Skeletal muscle satellite cell (primary cell): ENCODE measurements at regions not wholly inside any gene's neighbourhood (a gene's known extent, or its start where the extent isn't known, plus 50 kb on each side); places are given as distances from the start of the nearest gene placed in this dataset.

Experiments
- H3K27me3 ChIP-seq: 2 replicates; pipeline ENCODE4 v1.7.0; 2013; ENCODE audit warnings: low read length; ENCODE audit not compliant: control insufficient read depth, insufficient read depth
- H3K36me3 ChIP-seq: 2 replicates; pipeline ENCODE4 v1.7.0; 2013; ENCODE audit warnings: mild to moderate bottlenecking, control low read depth, low read length; ENCODE audit not compliant: insufficient read depth
- H3K4me1 ChIP-seq: 2 replicates; pipeline ENCODE4 v1.7.0; 2013; ENCODE audit warnings: low read length; ENCODE audit not compliant: control insufficient read depth, insufficient read depth
- H3K4me2 ChIP-seq: 2 replicates; pipeline ENCODE4 v1.7.0; 2013; ENCODE audit warnings: mild to moderate bottlenecking, low read length
- H3K4me3 ChIP-seq: 2 replicates; pipeline ENCODE4 v1.7.0; 2013; ENCODE audit warnings: low read length
- H3K9ac ChIP-seq: 2 replicates; pipeline ENCODE4 v1.7.0; 2013; ENCODE audit warnings: mild to moderate bottlenecking, low read depth, low read length, moderate library complexity
- H3K9me3 ChIP-seq: replicated peaks from 2 replicates; pipeline ENCODE4 v1.7.0; 2013; ENCODE audit warnings: mild to moderate bottlenecking, control low read depth, low read length

DNA sequence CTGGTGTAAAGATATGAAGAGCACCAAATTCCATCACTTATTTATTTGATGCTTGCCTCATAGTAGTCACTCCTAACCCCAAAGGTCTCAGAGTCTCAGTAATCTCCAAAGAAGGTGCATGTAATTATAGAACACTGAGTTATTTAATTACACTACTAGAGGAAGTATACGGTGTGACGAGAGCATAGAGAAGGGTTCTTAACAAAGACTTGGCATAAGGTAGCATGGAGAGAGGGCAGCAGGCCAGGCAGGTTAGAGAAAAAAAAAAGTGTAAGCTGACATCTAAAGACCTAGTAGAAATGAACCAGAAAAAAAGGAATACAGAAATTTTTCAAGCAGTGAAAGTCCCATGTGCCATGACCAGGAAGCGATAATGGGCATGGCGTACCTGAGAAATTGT, 213.3 kb upstream of the TGFBR2 start:
- H3K4me1 ChIP-seq, result no peaks in the 10 kb centered on the region
- no peak overlapping the region for H3K4me2 ChIP-seq
- no peaks in the 10 kb centered on the region for H3K27me3 ChIP-seq

DNA sequence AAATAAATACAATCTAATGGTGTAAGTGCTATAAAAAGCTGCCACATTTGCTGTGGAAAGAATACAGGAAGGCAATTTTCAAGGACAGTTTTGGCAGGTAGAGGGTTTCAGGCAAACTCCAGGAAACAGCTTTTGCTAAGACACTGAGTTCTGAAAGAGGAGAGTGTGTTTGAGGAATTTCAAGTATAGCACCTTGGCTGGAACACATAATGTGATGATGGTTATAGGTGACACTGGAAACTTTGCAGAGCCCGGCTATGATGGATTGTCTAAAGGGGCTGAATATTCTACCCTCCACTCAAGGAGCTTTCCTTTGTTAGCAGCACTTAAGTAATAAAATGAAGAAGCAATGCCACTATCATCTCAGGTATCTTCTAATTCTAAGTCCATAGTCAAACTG, 209.4 kb upstream of the TGFBR2 start:
- no peaks in the 10 kb centered on the region for H3K27me3 ChIP-seq
- H3K9me3 ChIP-seq, result no peaks in the 10 kb centered on the region
- no peak overlapping the region for H3K4me3 ChIP-seq
- no peaks in the 10 kb centered on the region for H3K4me1 ChIP-seq
- H3K36me3 ChIP-seq, result no peaks in the 10 kb centered on the region
- H3K4me2 ChIP-seq, result no peak overlapping the region
- no peak overlapping the region for H3K9ac ChIP-seq

More for the DNA sequence above, 213.3 kb upstream of the TGFBR2 start:
- no peaks in the 10 kb centered on the region for H3K9me3 ChIP-seq
- H3K36me3 ChIP-seq, result no peaks in the 10 kb centered on the region
- H3K9ac ChIP-seq, result no peak overlapping the region
- H3K4me3 ChIP-seq, result no peak overlapping the region

DNA sequence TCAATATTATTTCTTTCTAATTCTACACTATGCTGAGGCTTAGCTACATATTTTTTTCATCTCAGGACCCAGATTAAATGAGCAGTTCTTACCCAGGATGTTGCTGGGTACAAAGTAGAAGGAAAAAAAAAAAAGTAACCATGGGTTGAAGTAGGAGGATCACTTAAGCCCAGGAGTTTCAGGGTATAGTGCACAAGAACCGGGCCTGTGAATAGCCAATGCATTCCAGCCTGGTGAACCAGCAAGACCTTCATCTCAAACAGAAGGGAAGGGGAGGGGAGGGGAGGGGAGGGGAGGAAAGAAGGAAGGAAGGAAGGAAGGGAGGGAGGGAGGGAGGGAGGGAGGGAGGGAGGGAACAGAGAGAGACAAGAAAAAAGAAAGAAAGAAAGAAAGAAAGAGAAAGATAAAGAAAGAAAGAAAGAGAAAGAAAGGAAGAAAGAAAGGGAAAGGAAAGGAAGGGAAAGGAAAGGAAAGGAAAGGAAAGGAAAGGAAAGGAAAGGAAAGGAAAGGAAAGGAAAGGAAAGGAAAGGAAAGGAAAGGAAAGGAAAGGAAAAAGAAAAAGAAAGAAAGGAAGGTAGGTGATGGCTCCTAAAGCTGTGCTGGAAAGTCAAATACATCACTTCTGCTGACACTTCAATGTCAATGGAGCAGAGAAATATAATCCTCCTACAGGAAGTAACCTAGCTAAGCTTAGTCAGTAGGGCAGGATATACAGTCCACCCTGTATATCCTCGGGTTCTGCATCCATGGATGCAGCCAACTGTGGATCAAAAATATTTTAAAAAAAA, 206.8 kb upstream of the TGFBR2 start:
- Histone ChIP-seq H3K4me1 (no peaks in the 10 kb centered on the region), H3K9me3 (no peaks in the 10 kb centered on the region), H3K4me2 (no peak overlapping the region), H3K36me3 (no peaks in the 10 kb centered on the region), H3K9ac (no peak overlapping the region), H3K27me3 (no peaks in the 10 kb centered on the region), H3K4me3 (no peak overlapping the region)

DNA sequence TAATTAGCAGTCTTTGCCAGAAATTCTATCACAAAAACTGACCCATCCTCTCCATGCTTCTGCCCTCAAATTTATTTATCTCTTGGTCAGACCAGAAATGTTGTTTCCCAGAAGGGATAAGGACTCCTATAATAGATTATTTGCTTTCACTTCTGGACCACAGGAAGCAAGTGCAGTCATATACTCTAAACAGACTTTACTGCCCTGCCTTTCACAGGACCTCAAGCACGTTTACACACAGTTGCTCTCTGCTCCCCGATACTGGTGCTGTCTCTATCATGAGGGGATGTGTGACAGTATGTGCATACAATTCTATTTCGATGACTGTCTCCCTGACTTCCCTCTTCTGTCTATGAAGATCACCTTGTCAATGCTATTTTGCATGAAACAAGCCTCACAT, 205.5 kb upstream of the TGFBR2 start:
- Histone ChIP-seq H3K4me3 (no peak overlapping the region), H3K4me1 (no peaks in the 10 kb centered on the region), H3K4me2 (no peak overlapping the region), H3K27me3 (no peaks in the 10 kb centered on the region), H3K9me3 (no peaks in the 10 kb centered on the region), H3K9ac (no peak overlapping the region), H3K36me3 (no peaks in the 10 kb centered on the region)

DNA sequence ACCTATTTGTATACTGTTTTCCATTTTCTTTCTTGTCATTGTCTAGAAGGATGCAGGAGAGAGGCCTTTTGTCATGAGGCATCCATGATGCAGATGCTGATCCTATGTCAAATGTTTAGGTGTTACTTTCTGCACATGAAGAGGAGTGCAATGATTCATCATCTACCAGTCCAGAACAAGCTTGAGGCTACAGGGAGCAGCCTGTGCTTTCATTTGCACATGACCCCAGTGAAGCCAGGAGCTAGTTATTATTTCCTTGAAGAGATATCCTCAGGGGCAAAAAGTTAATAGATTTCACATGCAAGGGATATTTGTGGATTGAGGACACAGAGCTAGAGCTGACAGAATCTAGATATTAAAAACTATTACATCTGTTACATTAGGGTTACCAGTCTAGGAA, 204.4 kb upstream of the TGFBR2 start:
- H3K27me3 ChIP-seq, result no peaks in the 10 kb centered on the region
- H3K36me3 ChIP-seq, result no peaks in the 10 kb centered on the region
- H3K9ac ChIP-seq, result no peak overlapping the region
- H3K4me1 ChIP-seq, result no peaks in the 10 kb centered on the region
- H3K4me2 ChIP-seq, result no peak overlapping the region
- H3K9me3 ChIP-seq, result no peaks in the 10 kb centered on the region
- no peak overlapping the region for H3K4me3 ChIP-seq

DNA sequence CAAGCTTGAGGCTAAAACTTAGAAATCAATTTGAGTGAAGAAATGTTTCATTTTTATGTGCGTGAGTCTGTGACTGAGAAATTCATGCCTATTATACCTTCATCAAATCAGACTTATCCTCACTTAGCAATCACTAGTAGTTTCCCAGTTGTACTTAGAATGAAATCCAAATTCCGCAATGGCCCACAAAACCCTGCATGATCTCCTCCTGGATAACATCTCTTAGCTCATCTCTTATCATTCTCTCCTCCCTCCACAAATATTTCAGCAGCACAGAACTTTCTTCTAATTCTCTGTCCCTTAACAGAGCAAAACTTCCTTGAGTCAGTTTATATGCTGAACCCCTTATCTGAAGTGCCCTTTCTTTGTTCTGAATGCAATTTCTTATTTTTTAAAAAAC, 198.8 kb upstream of the TGFBR2 start:
- H3K4me1 ChIP-seq, result peaks cover 12% of the 10 kb centered on the region
- H3K4me2 ChIP-seq, result no peak overlapping the region
- H3K36me3 ChIP-seq, result no peaks in the 10 kb centered on the region
- no peaks in the 10 kb centered on the region for H3K9me3 ChIP-seq
- H3K9ac ChIP-seq, result no peak overlapping the region
- H3K27me3 ChIP-seq, result no peaks in the 10 kb centered on the region
- H3K4me3 ChIP-seq, result no peak overlapping the region

DNA sequence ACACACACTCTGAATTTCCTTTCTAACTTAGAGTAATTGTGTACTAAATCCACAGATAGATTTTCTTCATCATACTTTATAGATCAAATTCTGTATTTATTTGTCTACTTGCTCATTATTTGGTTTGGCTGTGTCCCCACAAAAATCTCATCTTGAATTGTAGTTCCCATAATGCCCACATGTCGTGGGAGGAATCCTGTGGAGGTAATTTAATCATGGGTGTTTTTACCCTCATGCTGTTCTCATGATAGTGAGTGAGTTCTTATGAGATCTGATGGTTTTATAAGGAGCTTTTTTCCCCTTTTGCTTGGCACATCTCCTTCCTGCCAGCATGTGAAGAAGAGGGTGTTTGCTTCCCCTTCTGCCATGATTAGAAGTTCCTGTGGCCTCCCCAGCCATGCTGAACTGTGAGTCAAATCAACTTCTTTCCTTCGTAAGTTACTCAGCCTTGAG, 198.3 kb upstream of the TGFBR2 start:
- Histone ChIP-seq H3K9me3 (no peaks in the 10 kb centered on the region), H3K27me3 (no peaks in the 10 kb centered on the region), H3K36me3 (no peaks in the 10 kb centered on the region), H3K4me1 (peaks cover 12% of the 10 kb centered on the region), H3K4me3 (no peak overlapping the region), H3K4me2 (no peak overlapping the region), H3K9ac (no peak overlapping the region)

DNA sequence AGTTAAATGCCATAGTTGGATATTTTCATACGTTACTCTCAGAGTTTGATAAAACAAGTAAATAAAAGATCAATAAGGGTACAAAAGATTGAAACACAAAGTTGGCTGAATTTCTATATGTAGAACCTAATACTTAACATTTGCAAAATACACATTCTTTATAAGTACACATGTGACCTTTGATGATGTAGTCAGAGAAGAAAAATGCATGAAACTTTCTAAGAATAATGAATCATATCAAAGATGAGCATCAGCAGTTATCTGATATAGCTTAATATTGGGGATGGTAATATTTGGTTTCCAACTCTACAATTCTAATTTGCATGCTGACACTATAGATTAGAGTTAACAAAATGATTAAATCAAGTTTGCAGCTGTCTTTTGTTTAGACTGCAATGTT, 188.0 kb upstream of the TGFBR2 start:
- Histone ChIP-seq H3K9me3 (no peaks in the 10 kb centered on the region), H3K4me3 (no peak overlapping the region), H3K4me1 (peaks cover 31% of the 10 kb centered on the region), H3K9ac (no peak overlapping the region), H3K36me3 (no peaks in the 10 kb centered on the region), H3K4me2 (no peak overlapping the region), H3K27me3 (no peaks in the 10 kb centered on the region)

DNA sequence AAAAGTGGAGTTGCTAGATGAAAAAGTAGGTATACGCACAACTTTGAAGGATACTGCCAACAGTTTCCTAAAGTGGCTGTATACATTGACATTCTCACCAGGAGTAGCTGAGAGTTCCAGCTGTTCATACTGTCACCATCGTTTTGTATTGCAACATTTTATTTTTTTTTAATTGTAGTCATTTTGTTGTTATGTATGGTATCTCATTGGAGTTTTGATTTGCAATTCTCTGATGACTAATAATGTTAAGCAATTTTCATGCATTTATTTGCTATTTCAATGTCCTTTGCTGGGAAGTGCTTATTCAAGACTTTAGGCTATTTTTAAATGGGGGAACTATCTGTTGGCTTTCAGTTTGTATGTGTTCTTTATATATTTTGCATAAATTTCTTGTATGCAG, 185.1 kb upstream of the TGFBR2 start:
- H3K9me3 ChIP-seq, result no peaks in the 10 kb centered on the region
- no peak overlapping the region for H3K9ac ChIP-seq
- no peak overlapping the region for H3K4me3 ChIP-seq
- peaks cover 35% of the 10 kb centered on the region for H3K4me1 ChIP-seq
- no peaks in the 10 kb centered on the region for H3K36me3 ChIP-seq
- peak overlapping the region; percentile 42 for H3K4me2 ChIP-seq
- no peaks in the 10 kb centered on the region for H3K27me3 ChIP-seq

DNA sequence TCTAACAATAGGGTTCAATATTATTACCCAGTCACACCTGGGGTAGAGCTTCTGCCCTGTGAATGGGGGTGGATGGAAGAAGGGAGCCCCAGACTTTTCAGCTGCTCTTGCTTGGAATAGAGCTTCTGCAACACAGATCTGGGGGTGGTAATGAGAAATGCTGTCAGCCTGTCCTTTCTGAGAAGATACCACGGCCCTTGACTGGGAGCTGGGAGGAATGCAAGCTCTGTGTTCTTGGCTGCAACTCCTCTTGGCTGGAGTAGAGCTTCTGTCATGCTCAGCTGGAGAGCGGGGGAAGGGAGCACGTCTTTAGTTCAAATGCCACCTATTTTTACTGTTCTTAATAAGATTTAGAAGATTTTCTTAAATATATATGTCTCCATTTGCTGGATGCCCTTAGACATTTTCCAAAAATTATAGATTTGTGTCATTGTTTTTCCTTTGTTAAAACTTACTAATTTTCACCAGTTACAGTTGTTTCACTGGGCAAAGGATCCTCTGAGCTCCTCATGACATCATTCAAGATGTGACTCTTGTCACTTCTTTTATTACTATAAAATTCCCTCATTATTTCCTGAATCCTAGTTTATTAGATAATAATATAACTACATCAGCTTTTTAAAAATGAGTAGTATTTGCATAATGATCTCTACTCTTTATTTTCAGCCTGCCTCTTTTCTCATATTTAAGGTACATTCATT, 180.0 kb upstream of the TGFBR2 start:
- Histone ChIP-seq H3K4me3 (no peak overlapping the region), H3K4me2 (no peak overlapping the region), H3K36me3 (no peaks in the 10 kb centered on the region), H3K9me3 (no peaks in the 10 kb centered on the region), H3K9ac (peak overlapping the region; percentile 31), H3K27me3 (no peaks in the 10 kb centered on the region), H3K4me1 (peaks cover 28% of the 10 kb centered on the region)

DNA sequence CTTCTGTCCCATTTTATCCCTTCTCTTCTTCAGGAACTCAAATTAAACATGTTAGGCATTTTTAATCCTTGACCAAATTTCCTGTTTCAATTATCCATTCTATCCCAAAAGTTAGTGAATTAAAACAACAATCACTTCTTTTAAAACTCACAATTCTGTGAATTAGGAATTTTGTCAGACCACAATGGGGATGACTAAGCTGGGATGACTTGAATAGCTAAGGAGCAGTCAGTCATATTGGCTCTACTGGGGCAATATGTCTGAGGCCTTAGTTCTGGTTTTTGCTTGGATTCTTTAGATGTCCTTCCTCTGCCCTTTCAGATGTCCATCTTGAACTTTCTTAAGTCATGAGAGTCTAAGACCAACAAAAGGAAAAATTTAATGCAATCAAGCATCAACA, 178.2 kb upstream of the TGFBR2 start:
- peaks cover 18% of the 10 kb centered on the region for H3K4me1 ChIP-seq
- H3K4me2 ChIP-seq, result no peak overlapping the region
- H3K9ac ChIP-seq, result no peak overlapping the region
- H3K9me3 ChIP-seq, result no peaks in the 10 kb centered on the region
- no peaks in the 10 kb centered on the region for H3K36me3 ChIP-seq
- H3K4me3 ChIP-seq, result no peak overlapping the region
- H3K27me3 ChIP-seq, result no peaks in the 10 kb centered on the region

DNA sequence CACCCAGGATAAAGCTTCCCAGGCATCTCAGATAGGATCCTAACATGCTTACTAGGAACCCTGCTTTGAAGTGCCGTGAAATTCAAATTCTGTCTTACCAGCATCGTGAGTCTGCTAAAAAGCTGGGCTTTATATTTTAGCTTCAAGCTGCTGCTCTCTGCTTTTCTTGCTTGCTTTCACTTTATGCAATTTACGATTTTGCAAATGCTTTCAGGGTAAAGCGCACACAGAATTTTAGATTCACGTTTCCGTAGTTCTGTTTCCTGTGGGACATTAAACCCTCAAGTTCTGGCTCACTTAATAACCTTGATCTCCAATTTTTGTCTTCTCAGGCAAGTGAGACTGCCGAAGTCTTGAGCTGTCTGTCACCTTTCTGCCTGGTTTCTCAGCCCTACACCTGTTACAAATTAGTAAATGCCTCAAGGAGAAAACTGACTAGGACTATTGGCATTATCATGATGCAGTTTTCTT, 170.5 kb upstream of the TGFBR2 start:
- peaks cover 46% of the 10 kb centered on the region for H3K4me1 ChIP-seq
- peak overlapping the region; percentile 43 for H3K4me3 ChIP-seq
- no peaks in the 10 kb centered on the region for H3K27me3 ChIP-seq
- H3K4me2 ChIP-seq, result peak overlapping the region; percentile 76
- no peaks in the 10 kb centered on the region for H3K9me3 ChIP-seq
- H3K36me3 ChIP-seq, result no peaks in the 10 kb centered on the region
- H3K9ac ChIP-seq, result peak overlapping the region; percentile 4
